H1 (cell line): ENCODE measurements at regions not wholly inside any gene's neighbourhood (a gene's known extent, or its start where the extent isn't known, plus 50 kb on each side); places are given as distances from the start of the nearest gene placed in this dataset.

Experiments
- ASH2L ChIP-seq: fragments of 200-600, 300-600 bp; sonication (generic); IDR thresholded peaks from one replicate; pipeline ENCODE4 v1.7.1; 2017; ENCODE audit warnings: low read length
- CHD1 ChIP-seq: IDR thresholded peaks from 2 replicates; pipeline ENCODE4 v1.6.1; 2012; ENCODE audit warnings: low read depth, low read length, improper control_type of control experiment
- CREB1 ChIP-seq: IDR thresholded peaks from 2 replicates; pipeline ENCODE4 v1.6.1; 2012; ENCODE audit warnings: inconsistent platforms
- CTCF ChIP-seq, 3 experiments: IDR thresholded peaks; 1 replicate in 2 of 3; 2 replicates in 1 of 3; pipeline versions ENCODE4 v1.5.1 to v1.6.1; 2011; ENCODE audit warnings: low read length in 3 of 3, mild to moderate bottlenecking in 3 of 3, inconsistent platforms in 2 of 3, low read depth in 1 of 3, moderate library complexity in 1 of 3; ENCODE audit not compliant: insufficient read depth in 1 of 3; ENCODE audit errors: control extremely low read depth in 1 of 3
- EGR1 ChIP-seq: IDR thresholded peaks from 2 replicates; pipeline ENCODE4 v1.6.1; 2011; ENCODE audit warnings: low read depth, low read length, borderline replicate concordance
- JUND ChIP-seq: IDR thresholded peaks from 2 replicates; pipeline ENCODE4 v1.6.1; 2011; ENCODE audit warnings: mild to moderate bottlenecking, improper control_type of control experiment, low read length
- NRF1 ChIP-seq: IDR thresholded peaks from 2 replicates; pipeline ENCODE4 v1.6.1; 2011; ENCODE audit warnings: mild to moderate bottlenecking, low read depth, low read length, improper control_type of control experiment
- POLR2A ChIP-seq, 2 experiments: IDR thresholded peaks; 1 replicate in 1 of 2; 2 replicates in 1 of 2; pipeline ENCODE4 v1.6.1; 2011; ENCODE audit warnings: low read depth in 2 of 2, low read length in 2 of 2, mild to moderate bottlenecking in 2 of 2; ENCODE audit errors: control extremely low read depth in 1 of 2
- SIN3A ChIP-seq, 2 experiments: IDR thresholded peaks in 1 of 2; conservative IDR thresholded peaks in 1 of 2; 2 replicates each; pipeline ENCODE4 v1.6.1; 2011 to 2012; ENCODE audit warnings: low read length in 2 of 2, improper control_type of control experiment in 1 of 2, low read depth in 1 of 2, mild to moderate bottlenecking in 1 of 2
- SP4 ChIP-seq: IDR thresholded peaks from 2 replicates; pipeline ENCODE4 v1.6.1; 2012; ENCODE audit warnings: low read length, inconsistent platforms
- SRF ChIP-seq: IDR thresholded peaks from 2 replicates; pipeline ENCODE4 v1.6.1; 2011; ENCODE audit warnings: mild to moderate bottlenecking, low read depth, low read length, moderate library complexity

DNA sequence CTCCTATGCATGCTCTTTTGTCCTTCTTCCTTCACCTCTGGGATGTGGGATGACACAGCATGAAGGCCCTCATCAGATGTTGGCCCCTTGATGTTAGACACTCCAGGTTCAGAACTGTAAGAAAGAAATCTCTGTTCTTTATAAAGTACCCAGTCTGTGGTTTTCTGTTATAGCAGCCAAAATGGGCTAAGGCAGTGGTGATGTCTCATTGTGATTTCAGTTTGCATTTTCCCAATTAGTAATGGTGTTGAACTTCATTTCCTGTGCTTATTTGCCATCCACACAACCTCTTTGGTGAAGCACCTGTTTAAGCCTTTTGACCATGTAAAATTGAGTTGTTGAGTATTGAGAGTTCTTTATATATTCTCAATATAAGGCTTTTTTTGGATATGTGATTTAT, 129.3 kb upstream of the C1orf174 start:
- TF ChIP-seq CTCF (IDR thresholded peaks at IDR 0.05; ENCODE audit: control extremely low read depth in 1 of 3, insufficient read depth in 1 of 3, low read depth in 1 of 3, low read length in 3 of 3) (no peak), EGR1 (no peak), POLR2A (IDR thresholded peaks at IDR 0.05; ENCODE audit: control extremely low read depth in 1 of 2, low read depth in 2 of 2, low read length in 2 of 2) (no peak), SIN3A (conservative IDR thresholded peaks at IDR 0.05 in 1 of 2, IDR thresholded peaks at IDR 0.05 in 1 of 2; ENCODE audit: low read depth in 1 of 2, low read length in 2 of 2) (no peak), SP4 (no peak), ASH2L (no peak), CHD1 (no peak), NRF1 (no peak), CREB1 (no peak), JUND (no peak), SRF (no peak)
